HPDE6-E6E7 (cell line): ENCODE measurements at regions not wholly inside any gene's neighbourhood (a gene's known extent, or its start where the extent isn't known, plus 50 kb on each side); places are given as distances from the start of the nearest gene placed in this dataset.

Source experiments
- DNase-seq: peaks from one replicate; pipeline ENCODE4 v3.0.0; 2011; ENCODE audit warnings: missing footprints; ENCODE audit errors: extremely low spot score

DNA sequence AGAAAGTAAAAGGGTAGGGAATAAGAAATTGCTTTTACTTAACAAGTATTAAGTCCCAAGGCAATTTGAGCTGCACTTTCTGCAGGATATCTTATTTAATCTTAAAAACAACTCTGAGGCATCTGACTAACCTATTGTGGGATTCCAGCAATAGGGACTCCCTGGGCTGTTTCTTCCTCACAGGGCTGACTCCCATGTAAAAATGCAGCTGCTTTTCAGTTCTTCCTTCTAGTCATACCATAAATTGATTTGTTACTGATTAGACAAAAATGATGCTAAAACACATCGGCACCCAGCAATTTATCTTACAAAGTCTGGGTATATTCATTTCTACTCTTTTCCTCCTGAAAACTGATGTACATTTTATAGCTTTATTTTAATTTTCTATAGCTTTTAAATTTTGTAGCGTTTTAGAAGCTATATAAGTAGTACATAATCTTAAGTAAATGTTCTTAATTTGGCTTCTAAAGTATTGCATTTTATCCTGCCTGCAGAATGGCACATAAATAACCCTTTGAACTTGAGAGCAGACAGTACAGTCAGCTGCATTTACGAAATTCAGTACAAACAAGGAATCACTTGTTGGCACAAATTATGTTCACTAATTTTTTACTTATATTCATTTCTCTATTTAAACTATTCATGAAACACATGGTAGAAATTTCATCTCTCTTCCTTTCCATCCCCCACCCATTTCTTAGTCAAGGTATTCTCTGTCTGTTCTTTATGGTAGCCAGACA, 102.4 kb upstream of the FRY start:
- DNase-seq, result no peak

DNA sequence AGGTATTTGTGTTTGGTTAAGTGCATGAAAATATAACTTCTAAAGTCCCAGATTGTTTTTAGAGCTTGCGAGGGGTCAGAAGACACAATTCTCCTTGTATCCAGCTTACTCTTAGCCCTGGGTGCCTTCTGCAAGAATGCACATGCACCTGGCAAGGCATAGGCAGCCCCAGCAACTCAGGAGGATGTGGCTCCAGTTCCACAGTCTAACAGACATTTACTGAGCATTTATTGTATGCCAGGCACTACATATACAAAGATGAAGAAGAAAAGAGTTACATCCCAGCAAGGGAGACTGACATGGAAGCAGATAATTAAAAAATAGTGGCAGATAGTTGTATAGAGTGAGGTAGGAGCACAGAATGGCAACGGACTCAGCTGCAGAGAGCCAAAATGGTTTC, 101.1 kb upstream of the FRY start:
- DNase-seq, result no peak

DNA sequence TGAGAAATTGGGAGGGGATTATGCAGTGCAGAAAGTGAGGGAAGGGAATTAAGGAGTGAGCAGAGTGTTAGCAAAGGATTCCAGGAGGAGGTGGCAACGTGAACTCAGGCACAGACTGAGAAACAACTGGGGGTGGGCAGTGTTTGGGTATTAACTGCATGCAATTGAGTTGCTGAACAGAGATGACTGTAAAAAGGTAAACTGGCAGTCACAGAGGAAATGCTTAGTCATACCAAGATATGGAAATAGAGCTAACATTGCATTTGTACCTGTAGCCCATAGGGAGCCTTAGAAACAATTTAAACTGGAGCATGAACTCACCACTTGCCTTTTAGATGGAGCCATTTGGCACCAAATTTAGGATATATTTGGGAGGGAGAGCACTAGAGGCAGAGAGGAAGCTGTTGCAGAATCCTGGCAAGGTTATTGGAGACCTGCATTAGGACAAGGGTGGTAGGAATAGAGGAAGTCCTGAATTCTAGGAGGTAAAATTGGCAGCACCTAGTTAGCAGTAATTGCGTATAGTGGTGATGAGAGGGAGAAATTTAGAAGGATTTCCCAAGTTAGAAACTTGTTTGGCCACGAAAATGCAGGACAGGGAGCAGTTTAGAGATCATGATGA, 100.6 kb upstream of the FRY start:
- no peak for DNase-seq

DNA sequence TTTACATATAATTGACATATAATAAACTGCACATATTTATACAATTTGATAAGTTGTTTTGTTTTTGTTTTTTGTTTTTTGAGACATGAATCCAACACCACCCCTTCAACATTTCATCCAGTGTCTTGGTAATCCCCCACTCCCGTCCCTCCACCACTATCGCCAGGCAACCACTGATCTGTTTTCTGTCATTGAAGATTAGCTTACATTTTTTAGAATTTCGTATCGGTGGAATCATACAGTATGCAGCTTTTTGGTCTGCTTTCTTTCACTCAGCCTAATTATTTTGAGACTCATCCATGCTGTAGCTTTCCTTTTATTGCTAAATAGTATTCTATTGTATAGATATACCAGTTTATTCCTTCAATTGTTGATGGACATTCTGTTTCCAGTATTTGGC, 94.1 kb upstream of the FRY start:
- no peak for DNase-seq

DNA sequence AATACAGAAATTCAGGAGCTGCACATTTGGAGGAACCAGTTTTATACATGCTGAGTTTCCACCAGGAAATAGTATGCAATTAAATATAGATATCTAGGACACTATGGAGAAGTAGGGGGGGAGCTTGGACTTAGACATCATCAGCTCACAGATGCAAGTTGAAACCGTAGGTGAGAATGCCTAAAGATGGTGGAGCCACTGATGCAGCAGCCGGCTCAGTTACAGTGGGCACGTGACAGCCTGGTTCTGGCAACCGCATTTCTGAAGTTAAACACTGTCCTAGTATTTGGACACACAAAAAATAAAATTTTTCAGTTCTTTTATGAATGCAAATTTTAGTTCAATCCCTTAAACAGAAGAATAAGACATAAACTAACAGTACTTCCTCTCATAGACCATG, 91.5 kb upstream of the FRY start:
- no peak for DNase-seq

DNA sequence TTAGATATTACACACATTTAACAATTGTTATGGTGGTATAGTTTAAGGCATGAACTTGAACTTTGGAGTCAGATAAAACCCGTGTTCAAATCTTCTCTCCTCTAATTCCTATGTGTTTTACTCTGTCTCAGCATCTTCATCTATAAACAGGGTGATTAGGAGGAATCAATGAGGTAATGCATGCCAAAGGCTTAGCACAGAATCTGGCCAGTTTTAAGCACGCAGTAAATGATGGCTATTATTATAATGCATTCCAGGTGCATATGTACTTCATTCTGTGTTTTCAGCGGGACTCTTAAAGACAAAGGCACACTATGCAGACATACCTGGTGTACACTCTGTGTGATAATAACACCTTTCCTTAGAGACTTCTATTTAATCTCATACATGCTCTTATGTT, 88.0 kb upstream of the FRY start:
- DNase-seq, result no peak

DNA sequence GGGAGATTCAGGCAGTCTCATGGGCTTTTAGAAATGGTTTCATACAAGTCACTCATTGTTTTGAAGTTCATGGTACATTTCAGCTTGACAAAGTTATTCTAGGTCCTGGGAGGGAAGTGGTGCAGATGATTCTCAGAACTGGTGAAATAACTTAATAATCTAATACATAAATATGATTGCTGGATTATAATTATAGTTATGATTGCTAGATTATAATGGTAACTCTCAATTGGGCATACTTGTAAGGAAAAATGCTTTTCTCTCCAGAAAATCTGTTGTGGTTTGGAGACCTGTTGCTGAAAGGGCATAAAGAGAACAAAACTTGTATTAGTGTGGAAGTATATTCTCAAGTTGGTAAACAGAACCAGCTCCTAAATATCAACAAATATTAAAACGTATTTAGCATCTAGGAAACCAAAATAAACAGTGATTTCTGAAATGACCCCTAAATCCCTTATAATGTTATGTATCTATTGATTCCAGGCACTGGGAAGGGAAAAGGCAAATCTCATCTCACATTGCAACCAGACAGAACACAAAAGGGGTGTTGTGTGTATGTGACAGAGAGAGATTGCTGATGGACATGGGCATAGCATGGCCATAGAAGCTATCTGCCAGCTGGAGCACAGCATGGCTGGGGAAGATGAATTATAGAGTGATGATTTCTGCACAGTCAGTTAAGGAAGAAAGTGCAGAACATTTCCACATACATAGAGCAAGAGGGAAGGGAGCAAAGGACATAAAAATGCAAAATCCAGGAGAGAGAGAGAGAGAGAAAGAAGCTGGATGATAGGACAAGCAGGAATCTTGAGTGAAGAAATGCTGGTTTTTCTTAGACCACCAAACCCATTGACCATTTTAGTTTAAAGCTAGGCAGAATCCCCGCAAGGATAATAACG, 87.1 kb upstream of the FRY start:
- no peak for DNase-seq

DNA sequence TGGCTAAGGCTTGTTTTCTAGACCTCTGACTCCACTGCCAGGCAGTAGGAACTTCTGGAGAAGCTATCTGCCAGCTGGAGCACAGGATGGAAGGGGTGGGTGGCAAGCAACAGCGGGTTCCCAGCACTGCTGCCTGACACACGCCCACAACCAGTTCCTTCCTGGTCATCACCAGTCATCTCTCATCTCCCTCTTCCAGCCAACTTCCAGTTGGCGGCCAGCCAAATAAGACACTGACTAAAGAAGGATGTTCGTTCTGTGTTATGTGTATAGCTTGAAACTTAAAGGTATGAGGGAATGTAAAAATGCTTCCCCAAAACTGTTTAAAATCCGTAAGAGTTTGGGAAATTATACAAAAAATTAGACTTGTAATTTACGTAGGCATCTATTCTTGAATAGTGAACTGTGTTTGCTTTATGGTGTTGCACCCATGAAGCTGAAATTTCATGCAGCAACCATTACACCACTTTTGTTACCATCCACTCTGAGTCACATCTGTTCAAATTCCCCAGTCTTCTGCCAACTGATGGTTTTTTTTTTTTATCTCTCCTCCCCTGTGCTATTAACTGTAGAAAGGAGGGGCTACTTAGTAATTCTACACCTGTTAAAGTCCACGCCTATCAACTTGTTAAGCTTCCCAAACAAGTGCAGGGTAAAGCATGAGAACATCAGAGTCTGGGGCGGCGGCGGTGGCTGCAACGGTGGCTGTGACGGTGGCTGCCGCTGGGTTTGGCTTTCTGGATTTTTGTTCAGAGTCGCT, 86.2 kb upstream of the FRY start:
- peak; percentile 23 for DNase-seq

DNA sequence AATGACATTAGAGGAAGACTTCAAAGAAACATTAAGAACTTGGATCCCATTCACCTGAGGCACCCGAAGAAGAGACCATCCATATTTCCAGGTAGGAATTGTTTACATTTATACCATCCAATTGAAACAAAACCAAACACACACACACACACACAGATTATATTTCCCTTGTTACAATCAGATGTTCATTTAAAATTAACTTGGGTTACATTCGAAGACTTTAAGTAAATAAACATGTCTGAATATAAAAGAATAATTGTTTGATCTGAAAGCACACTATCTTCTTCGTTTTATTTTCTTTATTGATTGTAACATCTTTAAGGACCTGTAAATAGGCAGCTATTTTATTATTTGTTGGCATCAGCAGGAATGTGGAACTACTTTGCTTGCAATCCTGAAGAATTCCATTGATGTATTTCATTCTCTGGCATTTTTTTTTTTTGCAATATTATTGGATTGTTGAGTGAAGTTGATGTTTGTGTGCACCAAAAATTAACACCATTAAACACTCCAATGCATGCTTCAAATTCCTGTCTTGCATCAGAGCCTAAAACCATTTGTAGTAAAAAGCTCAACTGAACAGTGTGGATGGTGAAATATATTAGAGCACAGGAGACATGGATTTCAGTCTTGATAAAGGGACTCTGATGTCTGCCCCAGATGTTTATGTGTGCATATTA, 85.3 kb upstream of the FRY start:
- DNase-seq, result no peak

DNA sequence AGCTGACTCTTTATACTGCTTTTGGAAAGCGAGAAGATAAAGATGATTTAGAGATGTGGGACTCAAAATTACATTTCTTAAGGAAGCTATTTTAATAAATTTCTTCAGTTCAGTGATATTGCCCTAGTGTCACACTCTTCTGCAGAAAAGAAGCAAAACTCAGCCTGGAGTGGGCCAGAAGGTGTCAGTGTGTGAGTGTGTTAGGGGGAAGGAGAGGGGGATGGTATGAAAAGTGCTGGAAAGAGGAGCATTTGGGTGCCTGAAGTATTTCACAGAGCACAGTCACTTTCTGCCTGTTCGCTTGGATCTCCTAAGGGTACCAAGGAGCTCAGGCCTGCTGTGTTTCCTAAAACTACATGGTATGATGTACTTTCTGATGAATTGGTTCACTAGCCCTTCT, 84.5 kb upstream of the FRY start:
- DNase-seq, result no peak

DNA sequence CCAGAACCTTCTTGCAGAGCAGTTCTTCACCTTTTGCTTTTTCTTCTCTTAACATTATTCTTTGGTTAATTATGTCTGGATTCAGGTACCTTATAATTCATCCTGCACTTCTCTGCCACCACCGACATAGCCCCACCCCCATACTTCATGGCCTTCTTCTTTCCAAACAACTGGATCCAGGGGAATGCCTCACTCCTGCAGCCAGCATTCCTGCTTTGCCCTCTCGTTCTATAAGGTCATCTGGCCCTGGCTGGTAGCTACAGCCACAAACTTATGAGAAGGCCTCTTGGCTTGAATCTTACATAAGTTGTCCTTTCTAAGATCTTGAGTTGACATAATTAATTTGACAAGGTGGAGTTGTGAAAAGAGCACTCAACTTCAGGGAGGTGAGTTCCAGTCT, 84.1 kb upstream of the FRY start:
- no peak for DNase-seq

DNA sequence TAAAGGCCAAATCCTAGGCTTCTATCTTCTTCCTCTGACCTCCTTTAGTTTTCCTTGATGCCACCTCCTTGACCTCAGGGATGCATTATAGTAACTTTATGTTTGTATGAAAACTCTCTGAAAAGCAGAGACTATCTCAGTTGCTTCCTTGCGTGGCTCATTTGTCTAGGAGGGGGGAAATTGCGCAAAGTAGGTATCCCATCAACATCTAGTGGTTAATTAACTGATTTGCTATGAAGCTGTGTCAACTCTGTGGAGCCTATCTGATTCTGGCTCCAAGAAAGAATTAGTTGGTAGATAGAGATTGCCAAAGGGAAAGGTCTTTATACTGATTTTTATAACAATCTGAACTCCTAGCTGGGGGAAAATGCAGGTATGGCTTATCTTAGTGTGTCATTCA, 82.1 kb upstream of the FRY start:
- no peak for DNase-seq

DNA sequence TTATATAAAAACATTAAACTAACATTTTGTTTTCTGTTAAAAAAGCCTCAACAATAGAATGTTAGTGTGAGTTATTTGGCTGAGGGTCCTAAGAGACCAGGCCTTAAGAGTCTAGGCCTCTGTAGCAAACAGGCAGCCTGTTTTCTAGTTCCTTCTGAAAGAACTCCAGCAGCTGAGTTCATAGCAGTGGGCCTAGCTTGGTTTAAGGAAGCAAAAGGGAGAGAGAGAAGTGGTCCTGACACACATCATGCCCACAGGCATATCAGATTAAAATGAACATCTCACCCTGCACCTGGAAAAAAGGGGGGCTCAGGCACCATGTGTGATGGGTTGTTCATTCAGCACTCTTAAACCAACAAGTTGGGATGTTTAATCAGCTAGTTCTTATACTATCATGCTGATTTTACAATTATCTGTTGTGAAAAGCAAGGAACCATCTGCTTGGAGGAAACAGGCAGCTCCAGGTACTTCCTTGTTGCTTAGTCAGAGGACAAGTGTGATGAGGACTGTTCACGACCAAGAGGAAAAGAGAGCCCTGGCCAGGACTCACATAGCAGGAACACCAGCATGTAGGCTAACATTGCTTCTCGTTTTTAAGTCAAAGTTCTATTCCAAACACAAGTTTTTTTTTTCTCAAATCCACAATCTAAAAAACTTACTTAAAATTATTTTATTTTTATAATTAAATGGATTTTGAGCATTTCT, 81.3 kb upstream of the FRY start:
- no peak for DNase-seq

DNA sequence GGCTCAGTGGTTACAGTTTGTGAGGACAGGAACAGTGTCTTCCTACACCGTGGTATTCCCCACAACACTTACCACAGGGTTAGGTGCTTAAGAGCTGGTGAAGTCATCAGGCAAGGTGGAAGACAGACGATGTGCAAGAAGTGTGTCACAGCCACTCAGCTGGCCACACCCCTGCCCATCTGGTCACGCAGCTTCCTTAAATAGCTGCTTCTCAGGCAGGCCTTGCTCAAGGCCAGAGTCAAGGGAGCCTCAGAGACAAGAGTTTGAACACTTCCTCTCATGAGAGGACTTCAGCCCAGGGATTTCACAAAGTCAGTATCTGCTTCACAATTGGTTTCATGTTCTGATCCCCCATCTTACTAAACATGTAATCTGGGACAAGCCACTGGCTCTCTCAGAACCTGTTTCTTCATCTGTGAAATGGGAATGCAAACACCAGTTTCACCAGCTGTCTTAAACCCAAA, 80.3 kb upstream of the FRY start:
- no peak for DNase-seq

DNA sequence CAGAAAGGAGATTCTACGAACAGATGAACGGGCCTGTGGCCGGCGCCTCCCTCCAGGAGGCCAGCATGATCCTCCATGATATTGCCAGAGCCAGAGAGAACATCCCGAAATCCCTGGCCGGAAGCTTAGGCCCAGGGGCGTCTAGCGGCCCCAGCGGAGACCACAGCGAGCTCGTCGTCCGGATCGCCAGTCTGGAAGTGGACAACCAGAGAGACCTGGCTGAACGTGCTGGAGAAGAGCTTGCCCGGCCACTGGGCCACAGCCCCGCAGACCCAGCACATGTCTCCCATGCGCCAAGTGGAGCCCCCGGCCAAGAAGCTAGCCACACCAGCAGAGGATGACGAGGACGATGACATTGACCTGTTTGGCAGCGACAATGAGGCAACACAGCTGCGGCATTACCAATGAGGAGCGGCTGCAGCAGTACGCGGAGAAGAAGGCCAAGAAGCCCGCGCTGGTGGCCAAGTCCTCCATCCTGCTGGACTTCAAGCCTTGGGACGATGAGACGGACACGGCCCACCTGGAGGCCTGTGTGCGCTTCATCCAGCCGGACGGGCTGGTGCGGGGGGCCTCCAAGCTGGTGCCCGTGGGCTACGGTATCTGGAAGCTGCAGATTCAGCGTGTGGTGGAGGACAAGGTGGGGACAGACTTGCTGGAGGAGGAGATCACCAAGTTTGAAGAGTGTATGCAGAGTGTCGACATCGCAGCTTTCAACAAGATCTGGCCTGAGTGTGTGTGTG, 78.8 kb upstream of the FRY start:
- no peak for DNase-seq

DNA sequence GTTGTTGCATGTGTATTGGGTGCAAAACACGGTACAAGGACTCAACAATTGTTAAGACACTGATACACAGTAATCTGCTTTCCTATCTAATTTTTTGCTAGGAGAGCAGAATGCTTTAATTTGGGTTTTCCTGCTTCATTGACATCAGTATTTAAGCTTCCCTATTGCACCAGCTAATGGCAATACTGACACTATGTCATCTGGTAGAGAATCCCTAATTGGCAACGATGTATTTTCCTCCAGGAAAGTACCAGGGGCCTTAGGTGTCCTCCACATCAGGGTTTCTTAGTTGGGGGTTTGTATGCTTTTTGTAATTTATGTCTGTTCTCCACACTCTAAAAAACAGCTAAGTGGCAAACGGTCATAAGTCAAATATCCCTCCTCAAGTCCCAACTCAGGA, 76.5 kb upstream of the FRY start:
- no peak for DNase-seq

DNA sequence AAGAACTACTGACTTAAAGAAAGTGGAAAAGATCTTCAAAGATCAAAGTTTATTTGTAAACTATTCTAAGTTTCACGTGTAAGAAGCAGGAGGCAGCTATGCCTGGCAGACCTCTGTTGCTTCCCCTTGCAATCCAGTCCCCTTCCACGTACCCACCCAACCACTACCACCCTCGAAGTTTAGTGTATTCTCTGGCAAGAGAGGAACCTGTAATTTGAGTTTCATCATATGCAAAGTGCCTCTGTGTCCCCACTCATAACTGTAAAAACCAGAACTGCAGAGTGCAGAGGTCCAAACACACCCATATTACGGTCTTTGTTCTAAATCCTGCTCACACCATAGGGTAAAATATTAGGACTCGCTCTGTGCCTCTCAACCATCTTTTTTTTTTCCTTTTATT, 75.8 kb upstream of the FRY start:
- no peak for DNase-seq

DNA sequence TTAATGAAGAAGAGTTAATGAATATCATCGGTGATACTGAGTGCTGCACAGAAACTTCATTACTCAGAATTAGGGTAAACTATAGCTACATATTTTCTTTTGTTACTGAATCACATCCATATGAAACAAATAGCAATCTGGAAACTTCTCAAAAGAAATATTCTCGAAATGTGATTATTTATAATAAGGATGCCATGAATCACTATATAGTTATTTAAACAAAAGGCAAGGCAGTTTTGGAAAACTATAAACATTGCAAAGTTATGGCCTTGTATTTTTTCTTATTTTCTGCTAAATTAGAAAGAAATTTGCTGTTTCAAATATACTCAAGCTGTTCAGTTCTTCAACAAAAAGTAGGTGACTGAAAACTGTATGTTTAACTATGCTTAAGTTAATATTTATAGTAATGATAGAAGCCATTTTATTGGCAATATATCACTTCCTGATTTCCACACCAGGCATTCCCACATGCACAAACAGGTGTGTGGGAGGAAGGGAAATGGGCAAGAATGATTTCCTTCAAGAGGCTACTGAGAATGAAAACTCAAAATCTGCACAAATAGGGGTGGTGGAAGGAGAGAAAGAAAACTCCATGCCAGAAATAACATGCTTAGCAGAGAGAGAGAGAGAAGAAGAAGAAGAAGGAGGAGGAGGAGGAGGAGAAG, 74.5 kb upstream of the FRY start:
- DNase-seq, result no peak

DNA sequence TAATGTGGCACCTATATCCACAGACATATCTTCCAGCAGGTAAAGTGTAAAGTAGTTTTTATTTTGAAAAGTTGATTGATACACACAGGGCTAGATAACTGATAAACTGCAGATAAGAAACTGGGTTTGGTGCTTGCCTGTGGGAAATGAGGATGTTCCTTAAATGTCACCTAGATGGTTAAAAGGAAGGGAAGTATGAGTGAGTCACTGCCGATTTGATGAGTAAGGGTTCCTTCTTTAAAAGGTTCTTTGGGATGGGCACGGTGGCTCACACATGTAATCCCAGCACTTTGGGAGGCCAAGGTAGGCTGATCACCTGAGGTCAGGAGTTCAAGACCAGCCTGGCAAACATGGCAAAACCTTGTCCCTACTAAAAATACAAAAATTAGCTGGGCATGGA, 73.8 kb upstream of the FRY start:
- no peak for DNase-seq
